IMR-90 (cell line): ENCODE measurements at regions not wholly inside any gene's neighbourhood (a gene's known extent, or its start where the extent isn't known, plus 50 kb on each side); places are given as distances from the start of the nearest gene placed in this dataset.
A peak's percentile ranks its signal among the peaks of the same experiment; 100 is the strongest.

Source experiments
- ATAC-seq: fragments of 200-7000 bp; cut with Tn5 transposase; 2 replicates; pipeline ENCODE4 v1.9.1; 2020; ENCODE audit warnings: low read depth, mild to moderate bottlenecking, moderate library complexity
- BruUV-seq: library from RNA; stranded (reverse); fragments of 400-500 nt; replicated peaks from 2 replicates; lab custom pipeline; 2021; lab: Mats Ljungman, UMichigan
- CTCF ChIA-PET: fragments of 300-600 bp; formaldehyde crosslinking; extraction: SDS; loops from one replicate; lab custom pipeline; 2021; ENCODE audit warnings: antibody characterized with exemption; lab: Yijun Ruan, JAX
- POLR2A ChIA-PET: fragments of 300-600 bp; sonication (Branson Sonifier 250); formaldehyde crosslinking; loops from one replicate; lab custom pipeline; 2022; ENCODE audit warnings: antibody characterized with exemption; ENCODE audit not compliant: unreplicated experiment; lab: Charles Lee
- DNase-seq: peaks from one replicate; pipeline ENCODE4 v3.0.0; 2013
- H2AFZ ChIP-seq: replicated peaks from 2 replicates; pipeline ENCODE3; 2013; ENCODE audit warnings: low read length, mild to moderate bottlenecking; ENCODE audit not compliant: poor library complexity
- H2AK5ac ChIP-seq: 2 replicates; pipeline ENCODE4 v1.6.1; 2013; ENCODE audit warnings: low read depth, low read length, inconsistent platforms
- H2AK9ac ChIP-seq: replicated peaks from 2 replicates; pipeline ENCODE3; 2013; ENCODE audit warnings: mild to moderate bottlenecking, low read depth, low read length, moderate library complexity; ENCODE audit not compliant: poor library complexity
- H2BK120ac ChIP-seq: 2 replicates; pipeline ENCODE4 v1.6.1; 2013; ENCODE audit warnings: low read depth, low read length, inconsistent platforms
- H2BK15ac ChIP-seq: 3 replicates; pipeline ENCODE4 v1.6.1; 2013; ENCODE audit warnings: low read depth, low read length, inconsistent platforms
- H2BK20ac ChIP-seq: 2 replicates; pipeline ENCODE4 v1.6.1; 2013; ENCODE audit warnings: low read depth, mild to moderate bottlenecking, inconsistent platforms, low read length, moderate library complexity
- H2BK5ac ChIP-seq: 2 replicates; pipeline ENCODE4 v1.6.1; 2013; ENCODE audit warnings: mild to moderate bottlenecking, low read depth, low read length, inconsistent platforms; ENCODE audit not compliant: poor library complexity, severe bottlenecking
- H3K14ac ChIP-seq: replicated peaks from 2 replicates; pipeline ENCODE4 v1.6.1; 2013; ENCODE audit warnings: low read depth, low read length, inconsistent platforms
- H3K18ac ChIP-seq: 2 replicates; pipeline ENCODE4 v1.6.1; 2013; ENCODE audit warnings: low read depth, low read length, control low read depth
- H3K23ac ChIP-seq: 2 replicates; pipeline ENCODE4 v1.6.1; 2013; ENCODE audit warnings: low read depth, low read length, inconsistent platforms
- H3K27ac ChIP-seq: 2 replicates; pipeline ENCODE4 v1.5.1; 2013; ENCODE audit warnings: mild to moderate bottlenecking, control low read depth, low read length; ENCODE audit not compliant: insufficient read depth
- H3K27me3 ChIP-seq: 2 replicates; pipeline ENCODE4 v1.6.1; 2013; ENCODE audit warnings: low read length; ENCODE audit not compliant: control insufficient read depth, insufficient read depth
- H3K36me3 ChIP-seq: 2 replicates; pipeline ENCODE4 v1.6.1; 2013; ENCODE audit warnings: low read length, mixed read lengths; ENCODE audit not compliant: control insufficient read depth, insufficient read depth
- H3K4ac ChIP-seq: 2 replicates; pipeline ENCODE4 v1.6.1; 2013; ENCODE audit warnings: low read depth, low read length, inconsistent platforms
- H3K4me1 ChIP-seq: 2 replicates; pipeline ENCODE4 v1.6.1; 2013; ENCODE audit warnings: low read length, mixed read lengths; ENCODE audit not compliant: control insufficient read depth, insufficient read depth
- H3K4me2 ChIP-seq: 2 replicates; pipeline ENCODE4 v1.6.1; 2013; ENCODE audit warnings: low read depth, mild to moderate bottlenecking, control low read depth, low read length, moderate library complexity
- H3K4me3 ChIP-seq: 2 replicates; pipeline ENCODE4 v1.5.1; 2013; ENCODE audit warnings: low read depth, mild to moderate bottlenecking, control low read depth, low read length, moderate library complexity; ENCODE audit not compliant: insufficient read depth
- H3K56ac ChIP-seq: 2 replicates; pipeline ENCODE4 v1.6.1; 2013; ENCODE audit warnings: low read length, inconsistent platforms; ENCODE audit not compliant: insufficient read depth; ENCODE audit errors: extremely low read depth
- H3K79me1 ChIP-seq, 2 experiments: 2 replicates each; pipeline ENCODE4 v1.6.1; 2013; ENCODE audit warnings: low read length in 2 of 2, inconsistent platforms in 1 of 2, low read depth in 1 of 2
- H3K9ac ChIP-seq: 2 replicates; pipeline ENCODE4 v1.6.1; 2013; ENCODE audit warnings: low read depth, low read length, control low read depth
- H3K9me1 ChIP-seq: 2 replicates; pipeline ENCODE4 v1.6.1; 2013; ENCODE audit warnings: low read length, inconsistent platforms; ENCODE audit not compliant: insufficient read depth
- H3K9me3 ChIP-seq: 2 replicates; pipeline ENCODE4 v1.6.1; 2013; ENCODE audit warnings: low read length; ENCODE audit not compliant: control insufficient read depth, insufficient read depth
- H4K20me1 ChIP-seq: 2 replicates; pipeline ENCODE4 v1.6.1; 2013; ENCODE audit warnings: low read length, inconsistent platforms; ENCODE audit not compliant: insufficient read depth
- H4K5ac ChIP-seq: 2 replicates; pipeline ENCODE4 v1.6.1; 2013; ENCODE audit warnings: mild to moderate bottlenecking, low read depth, low read length, control low read depth
- H4K8ac ChIP-seq, 2 experiments: 2 replicates each; pipeline ENCODE4 v1.6.1; 2013; ENCODE audit warnings: low read depth in 2 of 2, low read length in 2 of 2, control low read depth in 1 of 2, inconsistent platforms in 1 of 2
- H4K91ac ChIP-seq: 2 replicates; pipeline ENCODE4 v1.6.1; 2013; ENCODE audit warnings: low read depth, low read length, inconsistent platforms; ENCODE audit not compliant: insufficient read depth
- CEBPB ChIP-seq: IDR thresholded peaks from 2 replicates; pipeline ENCODE4 v1.6.1; 2012; ENCODE audit warnings: low read depth, low read length, improper control_type of control experiment
- RAD21 ChIP-seq: IDR thresholded peaks from 2 replicates; pipeline ENCODE4 v1.6.1; 2012; ENCODE audit warnings: low read length, improper control_type of control experiment
- WGBS, 2 experiments: methylation state at CpG; one replicate each; pipeline versions ENCODE4 v1.1.5 to v1.1.7; 2013; ENCODE audit warnings: missing lambda C conversion rate in 2 of 2; ENCODE audit not compliant: insufficient read length in 1 of 2; ENCODE audit errors: extremely low coverage in 2 of 2; 5-methylcytosine and 5-hydroxymethylcytosine counted together
- dilution Hi-C: fragments of 300-500 bp; cut with HindIII; formaldehyde crosslinking; loops from one replicate; pipeline ENCODE4 v1.14.3; 2018; ENCODE audit warnings: low sequenced_read_pairs; ENCODE audit not compliant: unreplicated experiment
- in situ Hi-C: fragments of 300-500 bp; cut with MboI; formaldehyde crosslinking; loops from 3 replicates; pipeline ENCODE4 v1.14.3; 2019; ENCODE audit warnings: low sequenced_read_pairs, inconsistent platforms, mixed read lengths
- intact Hi-C: fragments of 100-400 bp; cut with micrococcal nuclease; formaldehyde crosslinking; loops from 2 replicates; pipeline ENCODE4 v1.10.0; 2022
- TF ChIP-seq, protein P1 (sequence below): fragments of 150-350 bp; IDR thresholded peaks from 2 replicates; pipeline ENCODE4 v1.6.1; 2016; ENCODE audit warnings: low read depth, mild to moderate bottlenecking, low read length, moderate library complexity, borderline replicate concordance
- TF ChIP-seq, protein P2 (sequence below): fragments of 150-350 bp; IDR thresholded peaks from 2 replicates; pipeline ENCODE4 v1.6.1; 2017; ENCODE audit warnings: mild to moderate bottlenecking, antibody characterized with exemption, low read length, low read depth

DNA sequence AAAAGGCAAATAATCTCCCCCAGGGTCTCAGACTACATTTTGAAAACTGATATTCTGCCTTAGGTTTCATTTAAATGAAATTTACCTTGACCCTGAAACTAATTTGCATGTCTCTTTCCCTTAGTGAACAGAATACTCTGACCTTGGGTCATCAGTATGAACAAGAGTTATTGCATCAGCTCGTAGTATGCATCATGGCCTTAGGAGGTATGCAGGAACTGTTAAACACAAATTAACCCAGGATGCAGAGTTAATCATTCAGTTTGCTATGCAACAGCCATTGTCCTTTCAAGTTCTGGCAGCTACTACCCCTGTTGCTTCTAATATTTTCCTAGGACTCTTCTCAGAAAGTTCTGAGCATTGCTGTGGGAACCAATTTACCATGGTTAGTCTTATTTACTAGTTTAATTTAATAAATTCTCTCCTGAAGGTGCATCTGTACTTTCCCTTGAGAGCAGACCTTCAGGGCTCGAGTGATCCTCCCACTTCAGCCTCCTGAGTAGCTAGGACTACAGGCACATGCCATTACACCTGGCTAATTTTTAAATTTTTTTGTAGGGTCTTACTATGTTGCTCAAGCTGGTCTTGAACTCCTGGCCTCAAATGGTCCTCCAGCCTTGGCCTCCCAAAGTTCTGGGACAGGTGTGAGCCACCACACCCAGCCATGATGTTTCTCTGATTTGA is 126.7 kb downstream of the TTC6 start:
- Histone ChIP-seq H4K91ac (no peak overlapping the region), H3K9ac (no peak overlapping the region), H4K5ac (no peak overlapping the region), H2BK120ac (no peak overlapping the region), H3K56ac (no peak overlapping the region), H3K9me3 (no peaks in the 10 kb centered on the region), H3K27me3 (no peaks in the 10 kb centered on the region), H2BK15ac (no peak overlapping the region), H2AK9ac (no peak overlapping the region), H2AFZ (no peak overlapping the region), H3K4me3 (no peak overlapping the region), H3K23ac (no peak overlapping the region), H3K9me1 (no peaks in the 10 kb centered on the region), H4K8ac (no peak overlapping the region), H3K36me3 (no peaks in the 10 kb centered on the region), H4K20me1 (no peaks in the 10 kb centered on the region), H3K14ac (no peak overlapping the region), H2BK20ac (no peak overlapping the region), H3K18ac (no peak overlapping the region), H3K79me1 (no peaks in the 10 kb centered on the region), H3K4me1 (no peaks in the 10 kb centered on the region), H3K4me2 (no peak overlapping the region), H3K4ac (no peak overlapping the region), H2BK5ac (no peak overlapping the region), H2AK5ac (no peak overlapping the region), H3K27ac (no peak overlapping the region)
- intact Hi-C loops, result no loop called here
- TF ChIP-seq, protein P1, sequence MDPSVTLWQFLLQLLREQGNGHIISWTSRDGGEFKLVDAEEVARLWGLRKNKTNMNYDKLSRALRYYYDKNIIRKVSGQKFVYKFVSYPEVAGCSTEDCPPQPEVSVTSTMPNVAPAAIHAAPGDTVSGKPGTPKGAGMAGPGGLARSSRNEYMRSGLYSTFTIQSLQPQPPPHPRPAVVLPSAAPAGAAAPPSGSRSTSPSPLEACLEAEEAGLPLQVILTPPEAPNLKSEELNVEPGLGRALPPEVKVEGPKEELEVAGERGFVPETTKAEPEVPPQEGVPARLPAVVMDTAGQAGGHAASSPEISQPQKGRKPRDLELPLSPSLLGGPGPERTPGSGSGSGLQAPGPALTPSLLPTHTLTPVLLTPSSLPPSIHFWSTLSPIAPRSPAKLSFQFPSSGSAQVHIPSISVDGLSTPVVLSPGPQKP, result no peak
- TF ChIP-seq RAD21 (no peak), CEBPB (peak; percentile 41; the same call in 1 of the 2 replicates)
- TF ChIP-seq, protein P2, sequence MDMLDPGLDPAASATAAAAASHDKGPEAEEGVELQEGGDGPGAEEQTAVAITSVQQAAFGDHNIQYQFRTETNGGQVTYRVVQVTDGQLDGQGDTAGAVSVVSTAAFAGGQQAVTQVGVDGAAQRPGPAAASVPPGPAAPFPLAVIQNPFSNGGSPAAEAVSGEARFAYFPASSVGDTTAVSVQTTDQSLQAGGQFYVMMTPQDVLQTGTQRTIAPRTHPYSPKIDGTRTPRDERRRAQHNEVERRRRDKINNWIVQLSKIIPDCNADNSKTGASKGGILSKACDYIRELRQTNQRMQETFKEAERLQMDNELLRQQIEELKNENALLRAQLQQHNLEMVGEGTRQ, result no peak
- WGBS, 2 experiments, result no CpG with 5 or more reads among the region's 2 CpGs
- ATAC-seq (no peak), DNase-seq (peak; percentile 11)
- dilution Hi-C loops, result no loop called here
- in situ Hi-C loops, result no loop called here
- BruUV-seq, result no TSS peak
- ChIA-PET POLR2A (no interaction called here), CTCF (no interaction called here)
